ENCODE measurements at regions not wholly inside any gene's neighbourhood (a gene's known extent, or its start where the extent isn't known, plus 50 kb on each side); places are given as distances from the start of the nearest gene placed in this dataset.

DNA sequence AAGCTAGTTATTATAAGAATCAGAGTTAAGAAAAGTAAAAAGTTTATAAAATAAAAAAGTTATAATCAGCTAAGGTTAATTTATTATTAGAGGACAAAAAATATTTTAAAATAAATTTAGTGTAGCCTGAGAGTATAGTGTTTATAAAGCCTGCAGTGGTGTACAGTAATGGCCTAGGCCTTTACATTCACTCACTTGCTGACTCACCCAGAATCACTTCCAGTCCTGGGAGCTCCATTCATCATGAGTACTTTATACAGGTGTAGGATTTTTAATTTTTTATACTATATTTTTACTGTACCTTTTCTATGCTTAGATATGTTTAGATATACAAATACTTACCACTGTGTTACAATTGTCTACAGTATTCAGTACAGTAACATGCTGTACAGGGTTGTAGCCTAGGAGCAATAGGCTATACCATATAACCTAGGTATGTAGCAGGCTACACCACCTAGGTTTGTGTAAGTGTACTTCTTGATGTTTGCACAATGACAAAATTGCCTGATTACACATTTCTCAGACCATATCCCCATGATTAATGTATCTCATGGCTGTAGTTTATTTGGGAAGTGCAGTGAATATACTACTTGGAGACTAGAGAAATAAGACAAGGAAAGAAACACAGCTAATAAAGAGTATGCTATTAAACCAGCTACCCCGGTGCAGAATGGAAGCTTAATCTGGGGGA lies 101.9 kb upstream of the GALNT15 start:
- Histone ChIP-seq H4K5ac (ENCODE audit: insufficient read length, low read depth, low read length) (no peak overlapping the region), H3T11ph (ENCODE audit: low read length) (no peak overlapping the region), H3K4me1 (ENCODE audit: insufficient read depth, low read length) (peaks cover 6% of the 10 kb centered on the region), H2BK15ac (ENCODE audit: low read depth, low read length) (no peak overlapping the region), H4K91ac (ENCODE audit: insufficient read length, low read depth, low read length) (no peak overlapping the region), H4K20me1 (ENCODE audit: control insufficient read depth, insufficient read depth, insufficient read length) (no peaks in the 10 kb centered on the region), H3K23me2 (ENCODE audit: insufficient read length, low read depth, low read length, poor library complexity, severe bottlenecking) (no peaks in the 10 kb centered on the region), H2BK20ac (ENCODE audit: low read depth, low read length, poor library complexity, severe bottlenecking) (no peak overlapping the region), H2AK5ac (ENCODE audit: insufficient read length, low read length) (no peak overlapping the region), H3K14ac (ENCODE audit: insufficient read depth, low read length) (no peak overlapping the region), H3K9ac (ENCODE audit: extremely low read depth, insufficient read length, low read length) (no peak overlapping the region), H3K79me1 (ENCODE audit: insufficient read depth, low read depth, low read length, poor library complexity, severe bottlenecking) (no peaks in the 10 kb centered on the region), H3K56ac (ENCODE audit: insufficient read length, low read depth, low read length) (no peak overlapping the region), H3K18ac (ENCODE audit: insufficient read length, low read depth, low read length) (no peak overlapping the region), H4K8ac (replicated peaks; ENCODE audit: insufficient read length, low read depth, low read length) (no peak overlapping the region), H3K4ac (ENCODE audit: low read depth, low read length) (no peak overlapping the region), H3K27ac (ENCODE audit: insufficient read length, low read depth, low read length) (no peak overlapping the region), H3K4me2 (ENCODE audit: insufficient read depth, insufficient read length, low read length) (no peak overlapping the region), H3K9me3 (ENCODE audit: control insufficient read depth, low read depth, low read length) (peaks cover 7% of the 10 kb centered on the region), H2BK12ac (ENCODE audit: insufficient read length, low read depth, low read length) (no peak overlapping the region), H3K27me3 (ENCODE audit: insufficient read depth, low read length) (no peaks in the 10 kb centered on the region), H2BK120ac (ENCODE audit: low read depth, low read length, poor library complexity, severe bottlenecking) (no peak overlapping the region), H3K23ac (ENCODE audit: insufficient read length, low read depth, low read length) (no peak overlapping the region), H2AFZ (ENCODE audit: low read length) (no peak overlapping the region), H2BK5ac (ENCODE audit: insufficient read length, low read length) (no peak overlapping the region), H3K79me2 (ENCODE audit: insufficient read depth, low read length) (no peaks in the 10 kb centered on the region)
- H3K4me1 Mint-ChIP-seq = peaks cover 0 to 4% of the 10 kb centered on the region in 2 experiments; a peak in 1 of 4 replicates
- no peak for TF ChIP-seq CTCF (conservative IDR thresholded peaks at IDR 0.05)
- DNase-seq = no peak
- peaks cover 2 to 10% of the 10 kb centered on the region in 2 experiments; a peak in 4 of 5 replicates for H3K9me3 Mint-ChIP-seq
- no CpG with 5 or more reads among the region's 1 CpG for whole genome bisulfite sequencing (ENCODE audit: extremely low coverage, insufficient read length, low lambda C conversion rate)
- H3K27me3 Mint-ChIP-seq (ENCODE audit: low read depth) = no peaks in the 10 kb centered on the region; the same call in 1 of the 2 replicates
- H3K27ac Mint-ChIP-seq = no peak overlapping the region
- H3K36me3 Mint-ChIP-seq (ENCODE audit: insufficient read depth in 1 of 3, low read depth in 3 of 3) = peaks cover 0 to 2% (median 0%) of the 10 kb centered on the region in 3 experiments; a peak in 2 of 7 replicates
- H3K4me3 Mint-ChIP-seq = no peak overlapping the region
